HG02840 (cell line): ENCODE measurements at regions not wholly inside any gene's neighbourhood (a gene's known extent, or its start where the extent isn't known, plus 50 kb on each side); places are given as distances from the start of the nearest gene placed in this dataset.

Source experiments
- ATAC-seq: cut with Tn5 transposase; IDR thresholded peaks from one replicate; pipeline ENCODE4 v1.9.1; 2021; ENCODE audit warnings: mild to moderate bottlenecking, moderate library complexity, moderate number of reproducible peaks; ENCODE audit not compliant: unreplicated experiment, low FRiP score

DNA sequence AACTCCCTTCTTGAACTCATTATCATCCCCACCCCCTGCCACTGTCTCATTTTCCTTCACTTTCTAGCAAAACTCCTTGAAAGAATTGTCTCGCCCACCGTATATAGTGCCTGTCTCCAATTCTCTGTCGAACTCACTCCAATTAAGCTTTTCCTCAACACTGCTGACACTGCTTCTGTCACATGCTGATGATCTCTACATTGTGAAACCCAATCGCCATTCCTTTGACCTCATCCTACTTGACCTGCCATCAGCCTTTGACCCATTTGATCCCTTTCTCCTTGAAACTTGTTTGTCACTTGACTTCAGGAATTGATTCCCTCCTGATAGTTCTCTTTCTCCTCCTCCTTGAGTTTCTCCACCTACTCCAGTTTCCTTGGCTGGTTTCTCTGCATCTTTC is 54.8 kb downstream of the CCDC71L start:
- ATAC-seq: no peak

DNA sequence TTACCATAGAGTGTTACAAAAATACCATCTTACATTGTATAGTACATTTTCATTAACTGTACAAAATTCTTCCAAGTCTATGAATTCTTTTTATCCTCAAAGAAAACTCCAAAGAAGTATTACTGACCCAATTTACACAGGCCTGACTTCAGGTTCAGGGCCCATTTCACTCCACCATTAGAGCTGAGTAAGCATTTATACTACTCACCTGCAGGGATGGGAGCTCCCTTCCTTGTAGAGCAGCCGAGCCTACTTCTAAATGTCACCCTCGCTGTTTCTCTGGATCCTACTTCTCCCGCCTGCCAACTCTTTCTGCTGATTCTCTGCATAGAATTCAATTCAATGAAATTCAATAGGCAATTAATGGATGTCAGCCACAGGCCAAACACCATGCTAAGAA is 56.0 kb downstream of the CCDC71L start:
- ATAC-seq: no peak

DNA sequence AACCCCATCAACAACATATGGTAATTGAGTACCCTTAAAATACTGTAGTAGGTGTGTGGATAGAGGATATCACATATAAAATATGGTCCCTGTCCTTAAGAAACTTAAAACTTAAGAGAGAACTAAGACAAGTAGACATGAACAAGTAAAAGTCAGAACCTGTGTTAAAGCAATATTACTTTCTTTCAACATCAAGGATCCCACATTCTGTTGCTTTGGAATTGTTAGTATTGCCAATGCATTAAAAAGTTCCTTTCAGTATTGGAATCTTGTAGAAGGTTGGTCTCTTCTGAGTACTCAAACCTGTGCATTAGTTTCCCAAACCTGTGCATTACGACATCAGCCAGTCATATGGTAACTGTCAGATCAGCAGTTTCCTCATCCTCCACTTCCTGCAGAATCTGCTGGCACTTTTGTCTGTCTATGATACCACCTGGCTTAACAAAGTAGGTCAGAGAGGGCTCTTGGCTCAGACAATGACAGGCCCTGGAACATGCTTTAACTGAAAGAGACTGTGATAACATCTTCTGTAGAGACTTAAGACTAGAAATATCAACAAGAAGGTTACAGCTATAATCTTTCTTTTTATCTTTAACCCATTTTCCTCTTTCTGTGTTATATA is 56.5 kb downstream of the CCDC71L start:
- no peak for ATAC-seq

DNA sequence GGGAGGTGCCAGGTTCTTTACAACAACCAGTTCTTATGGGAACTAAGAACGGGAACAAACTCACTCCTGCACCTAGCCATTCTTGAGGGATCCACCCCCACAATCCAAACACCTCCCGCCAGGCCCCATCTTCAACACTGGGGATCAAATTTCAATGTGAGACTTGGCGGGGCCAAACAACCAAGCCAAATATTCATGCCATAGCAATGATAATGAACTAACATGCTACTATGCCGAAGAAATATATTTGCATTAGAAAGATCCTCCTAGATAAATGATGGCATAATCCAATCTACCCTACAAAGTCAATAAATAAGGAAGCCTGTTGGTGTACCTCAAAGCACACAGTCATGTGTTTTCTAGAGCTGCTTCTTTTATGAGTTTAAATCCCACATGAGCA is 57.6 kb downstream of the CCDC71L start:
- ATAC-seq: no peak

DNA sequence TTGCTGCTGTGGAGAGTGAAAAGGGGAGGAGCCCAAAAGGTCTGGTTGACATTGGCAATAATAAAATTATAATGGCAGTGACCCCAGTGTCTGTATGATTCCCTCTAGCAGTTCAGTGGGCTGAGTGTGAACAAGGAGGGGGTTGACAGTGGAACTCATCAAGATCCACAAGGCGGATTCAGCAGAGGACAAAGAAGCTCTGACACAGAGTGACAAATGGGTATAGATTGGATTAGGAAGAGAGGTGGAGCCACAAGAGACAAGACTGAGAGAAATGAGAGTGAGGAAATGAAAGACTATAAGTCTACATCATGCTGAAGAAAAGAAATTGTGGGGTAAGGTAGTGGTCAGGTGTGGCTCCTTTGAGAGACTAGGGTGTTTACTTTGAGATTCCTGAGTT is 58.9 kb downstream of the CCDC71L start:
- ATAC-seq: no peak

DNA sequence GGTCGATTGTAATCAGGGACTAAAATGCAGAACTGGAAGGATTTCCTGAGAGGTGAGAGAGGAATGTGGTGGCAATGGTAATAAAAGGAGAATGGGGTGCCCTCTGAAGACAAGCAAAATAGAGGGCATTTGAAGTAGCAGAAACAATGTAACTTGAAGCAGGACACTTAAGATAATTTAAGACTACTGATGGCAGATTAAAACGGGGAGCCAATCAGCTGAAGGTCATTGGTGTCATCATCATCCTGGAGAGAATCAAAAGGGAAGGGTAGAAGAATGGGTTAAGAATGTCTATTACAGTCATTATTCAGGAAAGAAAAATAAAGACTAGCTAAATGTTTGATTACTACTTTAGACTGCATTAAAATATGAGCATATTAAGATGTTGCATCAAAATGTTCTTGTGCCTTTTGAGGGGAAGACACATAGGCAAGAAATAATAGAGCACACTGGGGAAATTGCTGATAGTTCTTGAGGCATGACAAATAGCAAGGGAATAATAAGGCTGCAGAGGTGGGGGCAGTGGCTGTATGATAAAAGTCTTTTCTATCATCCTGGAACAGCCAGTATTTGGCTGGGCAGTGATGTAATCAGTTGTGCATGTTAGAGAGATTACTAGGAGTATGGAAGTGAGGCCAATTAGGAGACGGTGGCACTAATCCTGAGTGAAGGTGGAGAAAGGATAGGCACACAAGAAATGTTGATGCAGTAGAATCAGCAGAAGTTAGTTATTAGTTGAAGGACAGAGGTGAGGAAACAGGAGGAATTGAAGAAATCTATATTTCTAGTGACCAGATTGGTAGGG is 60.2 kb downstream of the CCDC71L start:
- ATAC-seq: no peak

DNA sequence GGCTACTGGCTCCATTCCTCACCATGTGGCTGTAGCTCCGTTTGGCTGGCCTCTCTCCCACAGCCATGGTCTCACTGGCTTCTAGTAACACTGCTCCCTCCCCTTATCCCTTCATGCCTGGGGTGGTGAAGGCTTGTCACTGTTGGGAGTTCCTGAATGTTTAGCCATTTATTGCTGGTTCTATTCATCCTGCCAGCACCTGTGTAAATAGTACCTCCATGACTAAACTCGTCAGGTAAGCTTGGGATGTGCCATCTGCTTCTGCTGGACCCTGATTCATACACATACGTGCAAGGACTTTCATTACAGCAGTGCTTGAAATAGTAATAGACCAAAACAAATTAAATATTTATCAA is 61.6 kb downstream of the CCDC71L start:
- ATAC-seq: no peak

DNA sequence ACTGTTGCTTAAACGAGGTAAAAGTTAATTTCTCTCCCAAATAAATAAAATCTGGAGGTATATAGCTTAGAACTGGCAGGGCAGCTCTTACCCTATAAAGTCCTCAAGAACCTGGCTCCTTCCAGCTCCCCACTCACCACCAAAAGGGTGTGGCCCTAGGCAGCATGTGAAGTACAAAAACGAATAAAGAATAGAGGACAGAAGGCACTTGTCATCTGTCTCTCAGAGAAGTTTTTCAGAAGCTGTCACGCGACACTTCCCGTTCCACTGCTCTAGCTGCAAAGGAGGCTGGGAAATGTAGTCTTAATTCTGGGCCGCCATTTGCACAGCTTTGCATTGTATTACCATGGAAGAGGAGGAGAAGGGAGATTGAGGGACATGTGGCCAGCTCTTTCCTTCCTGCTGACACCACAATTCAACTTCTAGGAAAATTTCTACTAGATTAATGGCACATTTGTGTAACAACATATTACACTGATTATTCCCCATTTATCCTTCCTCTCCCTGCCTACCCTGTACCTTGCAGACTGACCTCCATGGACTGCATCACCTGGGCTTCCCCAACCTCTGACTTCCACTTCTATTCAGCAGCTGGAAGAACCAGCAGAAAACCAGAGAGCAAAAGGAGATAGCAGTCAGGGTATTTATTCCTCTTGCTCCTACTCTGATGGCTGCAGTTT is 62.2 kb downstream of the CCDC71L start:
- ATAC-seq: peak; percentile 94

DNA sequence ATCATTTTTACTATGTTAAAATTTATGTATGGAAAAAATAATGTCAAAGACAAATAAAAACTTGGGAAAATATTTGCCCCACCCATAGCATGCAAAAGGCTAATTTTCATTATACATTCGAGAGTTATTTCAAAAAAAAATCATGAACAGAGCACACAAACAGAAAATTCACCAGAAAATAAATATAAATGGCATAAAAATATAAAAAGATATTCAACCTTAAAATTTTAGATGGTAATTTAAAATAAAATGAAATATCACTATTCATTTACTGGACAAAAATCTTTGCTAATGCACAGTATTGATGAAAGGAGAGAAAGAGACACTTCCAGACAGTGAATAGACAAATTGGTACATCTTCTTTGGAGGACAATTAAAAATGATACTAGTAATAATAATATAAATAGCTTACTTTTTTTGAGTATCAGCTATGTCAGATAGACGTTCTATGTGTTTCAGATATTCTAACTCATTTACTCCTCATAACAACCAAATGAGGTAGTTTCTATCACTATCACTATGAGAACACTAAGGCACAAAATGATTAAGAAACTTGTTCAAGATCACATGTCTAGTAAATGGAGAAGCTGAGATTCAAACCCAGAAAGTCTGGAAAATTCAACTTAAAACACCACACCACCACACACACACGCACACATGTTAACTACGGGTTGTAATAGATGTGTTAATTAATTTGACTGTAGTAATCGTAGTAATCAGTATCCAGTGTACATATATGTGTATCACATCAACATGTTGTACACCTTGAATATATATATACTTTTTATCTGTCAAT is 63.0 kb downstream of the CCDC71L start:
- ATAC-seq: no peak

DNA sequence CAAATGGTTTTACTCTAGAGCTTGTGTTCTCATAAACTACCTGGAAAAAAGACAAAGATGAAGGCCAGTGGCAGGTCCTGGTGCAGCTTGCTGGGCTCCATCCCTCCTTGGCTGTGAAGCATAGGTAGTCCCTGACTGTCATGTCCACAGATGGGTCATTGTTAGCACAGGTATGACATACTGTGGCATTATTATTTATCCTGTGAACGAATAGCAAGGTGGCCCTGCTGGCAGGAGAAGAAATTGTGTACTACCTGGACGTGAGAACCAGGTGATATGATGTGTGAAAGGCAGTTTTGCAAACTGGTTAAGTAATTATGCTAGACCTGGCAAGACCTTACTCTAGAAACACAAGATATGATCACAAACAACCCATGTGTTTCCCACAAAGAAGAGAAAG is 63.9 kb downstream of the CCDC71L start:
- no peak for ATAC-seq

DNA sequence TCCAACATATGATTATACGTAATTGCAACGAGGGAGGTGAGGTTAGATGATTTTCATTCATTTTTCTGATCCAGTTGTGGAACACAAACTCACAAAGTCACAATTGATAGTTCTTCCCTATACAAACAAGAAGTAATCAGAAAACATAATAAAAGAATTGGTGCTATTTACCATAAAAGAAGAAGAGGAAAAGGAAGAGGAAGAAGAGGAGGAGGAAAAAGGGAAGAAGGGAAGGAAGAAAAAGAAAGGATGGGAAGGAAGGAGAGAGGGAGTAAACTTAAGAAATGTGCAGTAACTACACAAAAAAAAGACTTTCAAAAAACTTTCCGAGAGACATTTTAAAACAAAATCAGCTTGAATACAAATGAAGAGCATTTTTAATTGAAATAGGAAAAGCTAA is 65.0 kb downstream of the CCDC71L start:
- ATAC-seq: no peak

DNA sequence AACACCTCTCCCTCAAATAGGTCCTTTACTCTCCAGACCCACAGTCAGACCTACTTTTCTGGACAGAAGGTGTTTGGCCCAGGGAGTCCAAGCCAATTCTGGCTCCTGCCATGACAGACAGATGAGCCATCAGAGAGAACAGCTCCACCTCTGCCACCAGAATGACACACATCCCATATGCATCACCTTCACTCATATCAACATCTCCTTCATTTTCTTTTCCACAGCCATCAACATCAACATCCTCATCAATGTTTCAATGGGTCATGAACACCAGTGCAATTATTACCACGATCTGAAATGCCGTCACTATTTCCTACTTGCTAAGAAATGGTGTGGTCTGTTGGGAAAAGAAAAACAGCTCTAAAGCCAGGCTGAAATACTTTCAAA is 67.9 kb downstream of the CCDC71L start:
- ATAC-seq: no peak

DNA sequence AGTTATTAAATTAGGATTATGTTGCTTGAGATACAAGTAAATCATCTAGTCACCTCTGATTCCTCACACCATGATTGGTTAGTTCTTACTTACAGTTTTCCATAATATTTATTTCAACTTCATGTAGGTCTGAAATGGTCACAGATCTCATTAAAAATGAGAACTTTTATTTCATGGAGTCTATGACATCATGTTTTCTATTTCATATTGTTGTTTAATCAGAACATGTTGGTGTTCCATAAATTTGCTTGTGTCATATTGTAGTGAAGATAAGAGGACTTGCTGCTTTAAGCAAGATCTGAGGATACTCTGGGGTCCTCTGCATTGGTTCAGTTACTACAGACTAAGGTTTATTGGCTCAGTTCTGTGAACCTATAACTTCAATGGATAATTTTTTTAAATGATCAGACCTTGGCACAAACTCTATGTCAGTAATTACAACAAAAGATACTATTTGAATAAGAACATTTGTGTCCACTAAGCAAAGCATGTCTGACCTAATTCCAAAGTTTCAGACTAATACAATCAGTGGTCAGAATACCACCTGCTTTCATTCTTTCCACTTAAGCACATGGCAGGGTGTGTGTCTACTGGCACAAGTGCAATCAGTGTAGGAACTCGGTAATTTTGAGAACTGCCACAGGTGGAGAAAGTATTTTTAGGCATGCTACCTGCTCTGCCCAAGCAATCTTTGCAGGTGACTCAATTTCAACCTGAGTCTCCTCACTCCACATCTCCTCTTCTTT is 68.5 kb downstream of the CCDC71L start:
- no peak for ATAC-seq

DNA sequence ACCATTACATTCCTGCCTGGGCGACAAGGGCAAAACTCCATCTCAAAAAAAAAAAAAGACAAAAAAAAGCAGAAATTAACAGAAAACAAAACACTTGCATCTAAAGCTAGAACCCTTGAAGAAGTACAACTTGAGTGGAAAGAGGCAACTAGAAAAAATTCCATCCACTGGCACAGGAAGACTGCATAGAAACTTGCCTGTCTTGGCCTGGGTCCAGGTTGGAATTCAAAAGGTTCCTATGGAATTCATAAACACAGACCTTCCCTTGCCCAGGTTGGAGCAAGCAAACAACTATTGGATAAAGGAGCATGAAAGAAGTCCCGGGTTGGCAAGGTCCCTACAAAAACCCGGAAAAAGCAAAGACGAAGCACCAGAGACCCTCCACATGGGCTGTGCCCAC is 69.8 kb downstream of the CCDC71L start:
- ATAC-seq: no peak

DNA sequence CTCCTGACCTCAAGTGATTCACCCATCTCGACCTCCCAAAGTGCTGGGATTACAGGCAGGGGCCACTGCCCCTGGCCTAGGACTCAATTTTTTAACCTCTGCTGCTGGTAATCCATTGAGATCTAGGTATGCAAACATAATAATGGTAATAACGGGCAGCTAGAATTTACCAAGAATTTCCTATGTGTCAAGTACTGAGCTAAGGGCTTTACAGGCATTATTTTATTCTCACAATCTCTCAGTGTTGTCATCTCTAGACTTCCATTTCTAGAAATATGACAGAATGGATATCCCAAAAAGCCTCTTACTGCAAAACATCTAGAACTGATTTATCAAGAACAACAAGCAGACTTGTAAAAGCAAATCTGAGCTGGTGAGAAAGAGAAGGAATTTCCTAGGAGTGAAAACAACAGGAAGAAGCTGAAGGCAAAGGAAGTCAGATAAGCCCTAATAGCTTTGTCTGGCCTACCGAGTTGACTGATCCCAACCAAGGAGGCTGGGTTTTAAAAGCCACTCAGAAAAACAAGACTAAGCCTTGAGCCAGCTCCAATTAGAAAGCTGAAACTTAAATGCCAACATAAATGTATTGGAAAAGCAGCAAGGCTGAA is 70.6 kb downstream of the CCDC71L start:
- no peak for ATAC-seq

DNA sequence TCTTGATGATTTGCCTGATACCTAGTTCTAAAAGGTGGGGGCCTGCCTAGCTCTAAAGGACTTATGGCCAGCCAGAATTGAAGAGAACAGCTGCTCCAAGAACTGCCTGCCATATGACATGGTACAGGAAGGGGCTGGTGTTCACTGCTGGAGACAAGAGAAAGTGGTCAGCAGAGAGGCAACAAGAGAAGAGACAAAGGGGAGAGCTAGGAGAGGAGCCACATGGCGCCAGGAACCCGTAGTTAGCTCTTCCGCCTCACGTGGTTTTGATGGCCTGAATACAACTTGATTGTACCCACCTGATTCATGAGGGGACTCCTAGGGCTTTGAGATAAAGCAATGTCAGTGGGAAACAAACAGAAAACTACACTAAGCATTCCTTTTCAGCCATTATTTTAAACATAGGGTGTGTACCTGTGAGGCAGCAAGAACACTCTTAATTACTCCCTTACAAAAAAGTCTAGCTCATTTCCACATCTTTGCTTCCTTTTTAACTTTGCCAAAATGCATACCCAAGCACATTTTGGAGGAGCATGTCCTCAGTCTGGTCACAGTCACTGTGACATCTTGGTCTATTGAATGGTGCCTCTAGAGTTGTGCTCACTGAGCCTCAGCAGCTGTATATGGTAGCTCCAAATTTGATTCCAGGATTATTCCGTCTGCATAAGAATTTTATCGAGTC is 71.6 kb downstream of the CCDC71L start:
- no peak for ATAC-seq

DNA sequence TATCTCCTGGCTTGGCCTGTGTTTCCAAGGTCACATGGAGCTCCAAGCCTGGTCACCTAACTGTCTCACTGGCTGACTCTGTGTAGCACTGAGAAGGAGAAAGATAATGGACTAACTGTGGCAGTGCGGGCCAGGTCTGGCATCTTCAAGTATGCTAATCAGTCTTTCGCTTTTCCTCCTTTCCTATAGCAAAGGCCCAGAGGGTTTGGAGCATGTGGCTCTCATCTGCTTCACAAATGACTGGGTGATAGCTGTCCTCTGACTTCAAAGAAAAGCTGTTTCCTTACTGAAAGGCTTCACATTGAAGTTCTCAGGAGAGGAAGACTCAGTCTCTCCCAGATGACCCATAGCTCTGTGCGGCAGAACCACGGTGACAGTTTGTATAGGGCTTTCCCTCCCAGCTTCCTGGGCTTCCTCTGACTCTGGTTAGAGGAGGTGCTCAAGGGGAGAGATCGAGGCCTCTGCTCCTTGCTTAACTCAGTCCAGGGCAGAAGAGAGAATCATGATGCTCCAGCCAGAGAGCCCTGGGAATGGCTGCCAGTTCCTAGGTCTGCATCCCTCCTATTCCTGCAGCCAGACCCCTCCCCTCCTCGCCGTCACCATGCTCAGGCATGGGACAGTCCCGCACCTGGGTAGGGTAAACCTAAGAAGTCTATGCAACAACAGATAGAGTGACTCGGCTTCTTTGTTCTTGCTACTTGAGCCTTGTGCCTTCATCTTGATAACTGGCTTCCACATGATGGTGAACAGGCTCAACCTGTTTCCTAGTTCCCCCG is 72.3 kb downstream of the CCDC71L start:
- no peak for ATAC-seq

DNA sequence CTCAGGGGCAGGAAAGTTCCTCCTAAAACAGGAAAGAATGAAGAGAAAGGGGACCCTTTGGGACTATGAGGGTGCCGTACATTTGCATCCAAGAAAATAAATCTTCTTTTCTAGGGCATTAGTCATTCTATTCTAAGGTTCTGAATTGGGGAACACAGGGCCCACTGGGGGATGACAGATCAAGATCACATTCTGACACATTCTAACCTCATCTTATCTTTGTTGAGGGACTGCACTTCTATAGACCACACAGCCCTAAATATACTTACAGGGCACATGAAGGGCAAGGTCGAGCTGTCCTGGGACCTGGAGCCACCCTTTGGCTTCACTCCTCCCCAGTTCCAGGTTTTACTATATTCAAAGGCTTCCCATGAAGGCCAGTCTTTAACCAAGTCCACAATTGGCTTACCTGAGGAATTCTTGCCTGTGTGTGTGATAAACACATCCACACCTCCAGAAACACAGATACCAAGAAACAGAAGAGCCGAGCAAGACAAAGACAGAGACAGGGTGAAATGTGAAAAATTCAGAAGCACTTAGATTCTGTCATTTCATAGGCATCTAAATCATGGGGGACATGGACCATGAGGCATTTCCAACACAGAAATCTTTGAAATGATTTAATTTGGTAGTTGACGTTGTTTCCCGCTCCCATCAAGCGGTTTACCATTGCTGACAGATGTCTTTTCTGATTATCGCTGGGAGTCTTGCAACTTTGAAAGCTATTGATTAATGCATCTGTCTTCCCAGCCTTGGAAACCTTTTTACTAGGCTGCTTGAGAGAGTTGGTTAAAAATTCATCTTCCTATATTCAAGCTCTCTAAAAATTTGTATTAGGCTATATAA is 75.8 kb downstream of the CCDC71L start:
- ATAC-seq: no peak
